NOMO-1 treated with dmso at 0.1 percent for 144 hours (cell line): ENCODE measurements at regions not wholly inside any gene's neighbourhood (a gene's known extent, or its start where the extent isn't known, plus 50 kb on each side); places are given as distances from the start of the nearest gene placed in this dataset.

Experiments used
- DNase-seq: peaks from one replicate; lab custom pipeline; 2025; ENCODE audit not compliant: unreplicated experiment; lab: John Stamatoyannopoulos, UW

- no peak for DNase-seq
These were observed 288.6 kb downstream of the AACS start for GRCh38 chr12:125353871-125354270.

GRCh38 chr12:125355614-125356013 is 290.4 kb downstream of the AACS start:
- DNase-seq = no peak

- DNase-seq = no peak
These were observed 290.9 kb downstream of the AACS start for GRCh38 chr12:125356111-125356510.

GRCh38 chr12:125357561-125357960 is 292.3 kb downstream of the AACS start:
- DNase-seq = no peak

GRCh38 chr12:125360540-125360939 is 295.3 kb downstream of the AACS start:
- no peak for DNase-seq

GRCh38 chr12:125371033-125371432 is 305.8 kb downstream of the AACS start:
- DNase-seq = no peak

GRCh38 chr12:125372085-125372484 is 306.9 kb downstream of the AACS start:
- no peak for DNase-seq

- no peak for DNase-seq
These were observed 308.1 kb downstream of the AACS start for GRCh38 chr12:125373375-125373774.

- DNase-seq = no peak
These were observed 311.2 kb downstream of the AACS start for GRCh38 chr12:125376422-125376821.

- DNase-seq = no peak
These were observed 311.9 kb downstream of the AACS start for GRCh38 chr12:125377093-125377492.

- no peak for DNase-seq
These were observed 316.1 kb downstream of the AACS start for GRCh38 chr12:125381373-125381772.

GRCh38 chr12:125382926-125383325 is 317.7 kb downstream of the AACS start:
- DNase-seq = no peak

GRCh38 chr12:125386652-125387051 is 321.4 kb downstream of the AACS start:
- no peak for DNase-seq

- no peak for DNase-seq
These were observed 322.0 kb downstream of the AACS start for GRCh38 chr12:125387206-125387605.

GRCh38 chr12:125389061-125389697 is 323.9 kb downstream of the AACS start:
- DNase-seq = no peak

- DNase-seq = no peak
These were observed 328.3 kb downstream of the AACS start for GRCh38 chr12:125393569-125393968.

- no peak for DNase-seq
These were observed 330.5 kb downstream of the AACS start for GRCh38 chr12:125395583-125396215.

GRCh38 chr12:125399489-125399888 is 334.3 kb downstream of the AACS start:
- no peak for DNase-seq

- no peak for DNase-seq
These were observed 337.9 kb downstream of the AACS start for GRCh38 chr12:125402874-125403789.

- DNase-seq = no peak
These were observed 338.6 kb downstream of the AACS start for GRCh38 chr12:125403843-125404242.

- DNase-seq = no peak
These were observed 340.9 kb downstream of the AACS start for GRCh38 chr12:125406131-125406530.

GRCh38 chr12:125408718-125409117 is 343.5 kb downstream of the AACS start:
- no peak for DNase-seq
